Osteoblast (primary cell): ENCODE measurements at regions not wholly inside any gene's neighbourhood (a gene's known extent, or its start where the extent isn't known, plus 50 kb on each side); places are given as distances from the start of the nearest gene placed in this dataset.

Experiments used
- DNase-seq: peaks from one replicate; pipeline ENCODE4 v3.0.0; 2011; ENCODE audit warnings: low spot score, mixed read lengths; ENCODE audit not compliant: insufficient read length; ENCODE audit errors: missing footprints
- H2AFZ ChIP-seq: 2 replicates; pipeline ENCODE4 v1.6.0; 2011; ENCODE audit warnings: mild to moderate bottlenecking, low read length
- H3K27ac ChIP-seq: 2 replicates; pipeline ENCODE4 v1.5.1; 2011; ENCODE audit warnings: mild to moderate bottlenecking, low read depth, low read length, moderate library complexity
- H3K27me3 ChIP-seq: 2 replicates; pipeline ENCODE4 v1.6.0; 2012; ENCODE audit warnings: mild to moderate bottlenecking, control low read depth, inconsistent platforms, low read length, moderate library complexity; ENCODE audit not compliant: insufficient read depth
- H3K36me3 ChIP-seq: 2 replicates; pipeline ENCODE4 v1.5.1; 2011; ENCODE audit warnings: mild to moderate bottlenecking, low read length, control low read depth, moderate library complexity; ENCODE audit not compliant: insufficient read depth
- H3K4me1 ChIP-seq: 2 replicates; pipeline ENCODE4 v1.5.1; 2011; ENCODE audit warnings: mild to moderate bottlenecking, low read length, control low read depth, moderate library complexity; ENCODE audit not compliant: insufficient read depth
- H3K4me2 ChIP-seq: 2 replicates; pipeline ENCODE4 v1.6.0; 2011; ENCODE audit warnings: mild to moderate bottlenecking, low read length; ENCODE audit not compliant: insufficient read depth
- H3K4me3 ChIP-seq: fragments of 200-600 bp; sonication (generic); 3 replicates; pipeline ENCODE4 v1.5.1; 2012; ENCODE audit warnings: mild to moderate bottlenecking, low read length, inconsistent platforms; ENCODE audit not compliant: insufficient read depth
- H3K79me2 ChIP-seq: 2 replicates; pipeline ENCODE4 v1.6.0; 2012; ENCODE audit warnings: mild to moderate bottlenecking, low read length, control low read depth, inconsistent platforms; ENCODE audit not compliant: insufficient read depth
- H3K9me3 ChIP-seq: 2 replicates; pipeline ENCODE4 v1.5.1; 2011; ENCODE audit warnings: low read depth, low read length, control low read depth
- H4K20me1 ChIP-seq: 2 replicates; pipeline ENCODE4 v1.6.0; 2012; ENCODE audit warnings: mild to moderate bottlenecking, low read length, control low read depth; ENCODE audit not compliant: insufficient read depth
- TF ChIP-seq, protein P1 (sequence below): IDR thresholded peaks from 2 replicates; pipeline ENCODE4 v1.5.1; 2011; ENCODE audit warnings: mild to moderate bottlenecking, low read depth, low read length, moderate library complexity; ENCODE audit errors: extremely low read depth

DNA sequence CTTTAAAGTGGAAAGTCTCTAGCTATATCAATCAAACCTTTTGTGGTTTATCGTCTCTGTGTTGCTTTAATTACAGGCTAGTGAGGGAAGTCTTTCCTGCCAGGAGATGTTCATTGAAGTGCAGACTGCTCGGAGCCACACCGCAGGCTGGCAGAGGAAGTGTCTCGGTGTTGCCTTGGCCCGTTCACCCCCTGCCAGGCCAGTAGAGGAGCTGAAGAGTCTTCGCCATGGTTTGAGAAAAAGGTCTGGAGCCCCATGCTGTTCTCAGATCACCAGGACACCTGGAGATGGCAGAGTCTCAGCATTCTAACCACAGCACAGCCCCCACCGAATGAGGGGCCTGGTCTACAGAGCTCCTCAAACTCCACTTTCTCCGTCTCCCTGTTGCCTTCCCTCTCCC lies 275.9 kb upstream of the PLPP4 start:
- Histone ChIP-seq H3K4me1 (no peaks in the 10 kb centered on the region), H3K27ac (no peak overlapping the region), H3K4me3 (no peak overlapping the region), H3K9me3 (no peaks in the 10 kb centered on the region), H3K27me3 (no peaks in the 10 kb centered on the region), H4K20me1 (no peaks in the 10 kb centered on the region), H3K4me2 (no peak overlapping the region), H3K36me3 (no peaks in the 10 kb centered on the region), H2AFZ (no peak overlapping the region), H3K79me2 (no peaks in the 10 kb centered on the region)
- DNase-seq = no peak
- TF ChIP-seq, protein P1, sequence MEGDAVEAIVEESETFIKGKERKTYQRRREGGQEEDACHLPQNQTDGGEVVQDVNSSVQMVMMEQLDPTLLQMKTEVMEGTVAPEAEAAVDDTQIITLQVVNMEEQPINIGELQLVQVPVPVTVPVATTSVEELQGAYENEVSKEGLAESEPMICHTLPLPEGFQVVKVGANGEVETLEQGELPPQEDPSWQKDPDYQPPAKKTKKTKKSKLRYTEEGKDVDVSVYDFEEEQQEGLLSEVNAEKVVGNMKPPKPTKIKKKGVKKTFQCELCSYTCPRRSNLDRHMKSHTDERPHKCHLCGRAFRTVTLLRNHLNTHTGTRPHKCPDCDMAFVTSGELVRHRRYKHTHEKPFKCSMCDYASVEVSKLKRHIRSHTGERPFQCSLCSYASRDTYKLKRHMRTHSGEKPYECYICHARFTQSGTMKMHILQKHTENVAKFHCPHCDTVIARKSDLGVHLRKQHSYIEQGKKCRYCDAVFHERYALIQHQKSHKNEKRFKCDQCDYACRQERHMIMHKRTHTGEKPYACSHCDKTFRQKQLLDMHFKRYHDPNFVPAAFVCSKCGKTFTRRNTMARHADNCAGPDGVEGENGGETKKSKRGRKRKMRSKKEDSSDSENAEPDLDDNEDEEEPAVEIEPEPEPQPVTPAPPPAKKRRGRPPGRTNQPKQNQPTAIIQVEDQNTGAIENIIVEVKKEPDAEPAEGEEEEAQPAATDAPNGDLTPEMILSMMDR = no peak

DNA sequence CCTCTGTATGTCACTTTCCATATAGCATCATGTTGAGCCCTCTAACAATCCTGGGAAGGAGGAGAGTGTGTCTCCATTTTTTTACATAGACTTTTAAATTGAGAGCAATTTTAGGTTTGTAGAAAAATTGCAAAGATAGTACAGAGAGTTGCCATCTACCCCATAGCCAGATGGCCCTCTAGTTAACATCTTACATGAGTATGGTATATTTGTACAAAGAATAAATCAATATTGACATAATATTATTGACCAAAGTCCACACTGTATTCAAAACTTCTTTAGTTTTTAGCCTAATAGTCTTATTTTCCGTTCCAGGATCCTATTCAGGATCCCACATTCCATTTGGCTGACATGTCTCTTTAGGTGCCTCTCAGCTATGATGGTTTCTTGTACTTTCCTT lies 274.6 kb upstream of the PLPP4 start:
- Histone ChIP-seq H3K79me2 (no peaks in the 10 kb centered on the region), H3K27ac (no peak overlapping the region), H2AFZ (no peak overlapping the region), H3K27me3 (no peaks in the 10 kb centered on the region), H3K4me2 (no peak overlapping the region), H3K9me3 (no peaks in the 10 kb centered on the region), H3K4me3 (no peak overlapping the region), H3K36me3 (no peaks in the 10 kb centered on the region), H4K20me1 (no peaks in the 10 kb centered on the region), H3K4me1 (no peaks in the 10 kb centered on the region)
- TF ChIP-seq, protein P1 = no peak
- DNase-seq = no peak

DNA sequence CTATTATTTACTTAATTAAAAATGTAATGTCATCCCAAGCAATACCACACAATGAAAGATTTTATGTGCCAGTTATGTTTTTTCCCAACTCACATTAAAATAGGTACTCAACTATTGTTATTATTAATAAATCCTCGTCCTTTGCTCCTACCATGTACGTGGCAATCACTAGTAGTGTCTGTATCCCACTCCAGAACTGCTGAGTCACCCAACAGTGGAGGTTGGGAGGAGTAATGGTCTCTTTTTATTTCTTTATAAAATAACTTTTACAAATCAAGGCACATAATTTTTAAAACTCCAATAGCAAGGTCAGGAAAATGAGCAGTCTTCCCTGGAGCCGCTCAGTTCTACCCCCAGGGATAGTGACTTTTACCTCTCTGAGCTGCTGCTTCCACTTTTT lies 273.5 kb upstream of the PLPP4 start:
- H2AFZ ChIP-seq = no peak overlapping the region
- H3K4me2 ChIP-seq = no peak overlapping the region
- H4K20me1 ChIP-seq = no peaks in the 10 kb centered on the region
- TF ChIP-seq, protein P1 = no peak
- H3K36me3 ChIP-seq = no peaks in the 10 kb centered on the region
- no peaks in the 10 kb centered on the region for H3K79me2 ChIP-seq
- H3K4me3 ChIP-seq = no peak overlapping the region
- H3K27ac ChIP-seq = no peak overlapping the region
- H3K27me3 ChIP-seq = no peaks in the 10 kb centered on the region
- DNase-seq = no peak
- H3K9me3 ChIP-seq = no peaks in the 10 kb centered on the region
- no peaks in the 10 kb centered on the region for H3K4me1 ChIP-seq

DNA sequence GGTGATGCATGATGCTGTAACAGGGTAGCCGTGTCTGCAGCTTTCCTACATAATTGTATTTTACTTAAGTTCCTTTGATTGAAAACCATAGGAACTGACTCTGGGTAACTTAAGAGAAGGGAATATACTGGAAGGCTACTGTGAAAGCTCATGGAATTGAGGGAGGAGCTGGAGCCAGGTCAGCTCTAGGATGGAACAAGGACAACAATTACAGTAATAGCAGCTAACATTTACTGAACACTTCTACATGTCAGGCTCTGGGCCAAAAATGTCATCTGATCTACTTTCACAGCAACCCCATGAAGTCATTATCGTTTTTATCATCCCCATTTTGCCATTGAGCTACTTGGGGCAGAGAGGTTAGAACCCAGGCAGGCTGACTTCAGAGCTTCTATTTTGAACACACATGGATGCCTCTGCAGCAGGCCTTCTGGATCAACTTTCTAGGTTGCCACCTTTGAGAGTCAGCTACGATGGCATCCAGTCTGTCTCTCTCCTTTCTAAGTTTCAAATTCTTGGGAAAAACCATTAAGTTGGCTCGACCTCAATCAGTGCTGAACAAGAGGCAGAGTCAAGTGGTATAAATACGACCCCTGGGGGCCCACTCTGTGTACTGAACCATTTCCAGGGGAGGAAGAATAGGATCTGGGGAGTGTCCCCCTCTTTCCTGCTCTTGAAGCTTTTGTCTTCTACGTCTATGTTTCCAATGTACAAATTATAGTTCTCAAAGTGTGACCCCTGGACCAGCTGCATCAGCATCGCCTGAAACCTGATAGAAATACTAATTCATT lies 272.3 kb upstream of the PLPP4 start:
- Histone ChIP-seq H3K4me2 (no peak overlapping the region), H3K4me1 (no peaks in the 10 kb centered on the region), H3K9me3 (no peaks in the 10 kb centered on the region), H3K27ac (no peak overlapping the region), H3K4me3 (no peak overlapping the region), H3K27me3 (no peaks in the 10 kb centered on the region), H3K79me2 (no peaks in the 10 kb centered on the region), H4K20me1 (no peaks in the 10 kb centered on the region), H2AFZ (no peak overlapping the region), H3K36me3 (no peaks in the 10 kb centered on the region)
- DNase-seq = no peak
- TF ChIP-seq, protein P1 = no peak
